ENCODE measurements at regions not wholly inside any gene's neighbourhood (a gene's known extent, or its start where the extent isn't known, plus 50 kb on each side); places are given as distances from the start of the nearest gene placed in this dataset.
A peak's percentile ranks its signal among the peaks of the same experiment; 100 is the strongest.

DNA sequence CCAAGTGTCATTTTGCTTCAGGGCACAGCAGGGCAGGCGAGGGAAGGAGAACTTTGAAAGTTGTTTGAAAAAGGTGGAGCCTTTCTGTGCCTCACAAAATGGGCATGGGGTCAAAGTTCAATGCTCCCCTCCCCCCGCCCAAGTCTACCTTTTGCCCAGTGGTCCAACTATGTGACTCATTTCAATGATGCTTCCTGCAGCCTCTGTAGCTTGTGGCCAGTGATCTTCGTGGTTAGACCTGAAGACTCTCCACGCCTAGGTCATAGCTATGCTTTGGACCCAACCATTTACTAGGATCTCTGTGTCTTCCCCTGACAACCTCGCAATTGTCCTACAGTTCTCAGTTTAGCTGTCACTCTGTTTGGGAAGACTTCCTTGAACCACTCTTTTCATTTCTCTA, 280.3 kb upstream of the GJB5 start:
- no peak overlapping the region for H3K4me3 ChIP-seq (ENCODE audit: low read depth, low read length)
- H3K4me1 ChIP-seq, result no peaks in the 10 kb centered on the region
- no peaks in the 10 kb centered on the region for H3K27me3 ChIP-seq
- TF ChIP-seq, protein P1, sequence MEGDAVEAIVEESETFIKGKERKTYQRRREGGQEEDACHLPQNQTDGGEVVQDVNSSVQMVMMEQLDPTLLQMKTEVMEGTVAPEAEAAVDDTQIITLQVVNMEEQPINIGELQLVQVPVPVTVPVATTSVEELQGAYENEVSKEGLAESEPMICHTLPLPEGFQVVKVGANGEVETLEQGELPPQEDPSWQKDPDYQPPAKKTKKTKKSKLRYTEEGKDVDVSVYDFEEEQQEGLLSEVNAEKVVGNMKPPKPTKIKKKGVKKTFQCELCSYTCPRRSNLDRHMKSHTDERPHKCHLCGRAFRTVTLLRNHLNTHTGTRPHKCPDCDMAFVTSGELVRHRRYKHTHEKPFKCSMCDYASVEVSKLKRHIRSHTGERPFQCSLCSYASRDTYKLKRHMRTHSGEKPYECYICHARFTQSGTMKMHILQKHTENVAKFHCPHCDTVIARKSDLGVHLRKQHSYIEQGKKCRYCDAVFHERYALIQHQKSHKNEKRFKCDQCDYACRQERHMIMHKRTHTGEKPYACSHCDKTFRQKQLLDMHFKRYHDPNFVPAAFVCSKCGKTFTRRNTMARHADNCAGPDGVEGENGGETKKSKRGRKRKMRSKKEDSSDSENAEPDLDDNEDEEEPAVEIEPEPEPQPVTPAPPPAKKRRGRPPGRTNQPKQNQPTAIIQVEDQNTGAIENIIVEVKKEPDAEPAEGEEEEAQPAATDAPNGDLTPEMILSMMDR (IDR thresholded peaks at IDR 0.05; ENCODE audit: low read depth, low read length), result no peak
- H3K9me3 ChIP-seq, result no peaks in the 10 kb centered on the region
- no peaks in the 10 kb centered on the region for H3K36me3 ChIP-seq
- DNase-seq, result no peak

DNA sequence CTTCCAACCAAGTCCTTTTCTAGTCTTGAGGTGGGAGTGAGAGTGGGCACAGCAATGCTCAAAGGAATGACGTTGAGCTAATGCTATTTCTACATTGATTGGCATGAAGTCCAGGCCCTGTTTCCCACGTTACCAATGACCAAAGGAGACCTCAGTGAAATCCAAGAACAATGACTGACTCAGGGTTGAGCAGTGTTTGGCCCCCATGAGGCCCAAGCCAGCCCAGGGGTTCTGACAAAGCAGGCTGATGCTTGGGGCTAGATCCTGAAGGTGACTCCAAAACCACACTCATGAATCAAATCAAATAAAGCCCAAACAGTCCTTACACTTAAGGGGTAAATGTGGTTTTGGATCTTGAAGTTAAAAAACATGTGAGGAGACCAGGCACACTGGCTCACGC, 278.5 kb upstream of the GJB5 start:
- no peaks in the 10 kb centered on the region for H3K27me3 ChIP-seq
- no peaks in the 10 kb centered on the region for H3K4me1 ChIP-seq
- H3K4me3 ChIP-seq (ENCODE audit: low read depth, low read length), result no peak overlapping the region
- no peaks in the 10 kb centered on the region for H3K36me3 ChIP-seq
- no peak for DNase-seq
- no peaks in the 10 kb centered on the region for H3K9me3 ChIP-seq
- TF ChIP-seq, protein P1 (IDR thresholded peaks at IDR 0.05; ENCODE audit: low read depth, low read length), result no peak

DNA sequence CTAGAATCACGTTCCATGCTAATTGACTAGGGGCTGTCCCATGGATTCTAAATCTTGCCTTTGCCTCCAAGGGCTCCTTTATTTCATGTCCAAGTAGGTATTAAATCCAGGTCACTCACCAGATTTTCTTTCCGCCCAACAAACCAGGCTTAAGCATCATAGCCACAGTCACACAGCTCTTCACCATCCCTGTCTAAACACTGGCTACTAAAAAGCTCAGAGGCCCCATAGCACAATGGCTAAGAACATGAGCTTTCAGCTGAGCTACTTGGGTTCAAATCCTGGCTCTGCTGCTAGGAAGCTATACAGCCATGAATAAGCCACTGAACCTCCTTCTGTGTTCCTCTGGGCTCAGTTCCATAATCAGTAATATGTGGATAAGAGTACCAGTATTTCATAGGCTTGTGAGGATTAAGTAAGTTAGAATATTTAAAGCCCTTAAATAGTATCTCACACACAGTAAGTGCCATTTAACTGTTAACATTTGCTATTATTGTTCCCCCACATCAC, 277.2 kb upstream of the GJB5 start:
- Histone ChIP-seq H3K27me3 (no peaks in the 10 kb centered on the region), H3K4me1 (no peaks in the 10 kb centered on the region), H3K36me3 (no peaks in the 10 kb centered on the region), H3K4me3 (ENCODE audit: low read depth, low read length) (no peak overlapping the region), H3K9me3 (no peaks in the 10 kb centered on the region)
- TF ChIP-seq, protein P1 (IDR thresholded peaks at IDR 0.05; ENCODE audit: low read depth, low read length), result no peak
- DNase-seq, result no peak

DNA sequence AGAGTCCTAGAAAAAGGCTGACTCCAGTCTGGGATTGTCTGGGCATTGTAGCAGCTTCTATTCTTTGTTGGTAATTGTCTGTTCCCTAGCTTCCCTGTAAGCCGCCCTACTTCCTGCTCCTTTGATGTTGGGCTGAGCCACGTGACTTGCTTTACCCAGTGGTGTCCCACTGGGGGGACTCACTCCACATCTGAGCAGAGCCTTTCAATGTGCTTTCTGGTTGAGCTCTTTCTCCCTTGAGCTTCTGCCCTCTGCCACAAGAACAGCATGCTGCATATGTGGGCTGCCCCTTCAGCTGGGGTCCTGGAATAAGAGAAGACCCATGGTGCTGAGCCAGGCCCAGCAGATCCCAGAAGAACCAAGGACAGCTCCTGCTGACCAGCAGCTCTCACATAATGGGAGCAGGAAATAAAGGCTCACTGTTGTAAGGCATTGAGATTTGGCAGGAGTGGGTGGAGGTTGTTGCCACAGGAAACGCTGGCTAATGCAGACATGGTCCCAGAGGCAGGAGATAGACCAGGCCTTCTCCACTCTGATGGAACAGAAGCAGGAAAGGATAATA, 276.3 kb upstream of the GJB5 start:
- no peak for DNase-seq
- TF ChIP-seq, protein P1 (IDR thresholded peaks at IDR 0.05; ENCODE audit: low read depth, low read length), result no peak
- H3K4me1 ChIP-seq, result no peaks in the 10 kb centered on the region
- H3K4me3 ChIP-seq (ENCODE audit: low read depth, low read length), result no peak overlapping the region
- no peaks in the 10 kb centered on the region for H3K36me3 ChIP-seq
- no peaks in the 10 kb centered on the region for H3K9me3 ChIP-seq
- H3K27me3 ChIP-seq, result no peaks in the 10 kb centered on the region

DNA sequence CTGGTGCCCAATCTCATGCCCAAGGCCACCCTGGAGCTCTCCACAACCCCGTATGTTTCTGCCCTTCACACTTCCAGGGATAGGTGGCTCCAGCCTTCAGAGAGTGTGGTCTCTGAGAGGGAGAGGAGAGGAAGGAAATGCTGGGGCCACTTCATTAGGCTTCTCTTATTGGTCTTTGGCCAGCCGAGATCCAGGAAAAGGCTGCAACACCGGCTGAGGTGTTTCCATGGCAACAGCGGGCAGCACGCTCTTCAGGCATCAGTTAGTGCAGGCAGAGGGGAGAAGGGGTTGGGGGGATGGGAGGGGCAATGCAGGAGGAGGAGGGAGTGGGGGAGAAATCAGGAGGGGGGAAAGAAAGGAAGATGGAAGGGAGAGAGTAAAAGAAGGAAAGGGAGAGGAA, 275.1 kb upstream of the GJB5 start:
- Histone ChIP-seq H3K36me3 (no peaks in the 10 kb centered on the region), H3K4me1 (no peaks in the 10 kb centered on the region), H3K9me3 (no peaks in the 10 kb centered on the region), H3K4me3 (ENCODE audit: low read depth, low read length) (no peak overlapping the region), H3K27me3 (no peaks in the 10 kb centered on the region)
- TF ChIP-seq, protein P1 (IDR thresholded peaks at IDR 0.05; ENCODE audit: low read depth, low read length), result no peak
- peak; percentile 5 for DNase-seq

DNA sequence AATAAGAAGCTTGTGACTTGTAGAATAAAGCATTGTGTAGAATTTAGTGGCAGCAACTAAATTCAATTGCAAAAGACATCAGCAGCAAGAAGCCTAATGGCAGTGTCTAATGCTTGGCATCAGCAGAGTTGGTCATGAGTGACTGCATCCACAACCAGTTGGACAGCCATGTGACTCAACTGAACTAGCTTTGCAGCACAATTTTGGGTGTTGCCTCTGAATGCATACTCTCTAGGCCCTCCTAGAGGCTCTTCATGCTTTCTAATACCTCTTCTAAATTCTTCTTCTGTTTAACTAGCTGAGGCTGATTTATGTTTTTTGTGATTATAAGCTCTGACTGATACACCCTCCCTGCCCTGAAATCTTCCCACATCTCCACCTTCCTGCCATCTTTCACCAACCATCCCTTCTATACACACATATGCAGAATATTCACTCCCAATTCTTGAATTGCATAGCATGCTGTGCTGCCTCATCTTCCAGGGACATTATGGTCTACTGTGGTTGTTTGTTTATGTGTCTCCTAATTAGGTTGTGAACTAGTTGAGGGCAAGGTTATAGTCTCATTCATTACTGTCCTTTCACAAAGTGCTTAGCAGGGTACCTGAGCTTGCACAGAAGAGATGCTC, 266.7 kb upstream of the GJB5 start:
- TF ChIP-seq, protein P1 (IDR thresholded peaks at IDR 0.05; ENCODE audit: low read depth, low read length), result no peak
- Histone ChIP-seq H3K4me1 (no peaks in the 10 kb centered on the region), H3K27me3 (no peaks in the 10 kb centered on the region), H3K4me3 (ENCODE audit: low read depth, low read length) (no peak overlapping the region), H3K9me3 (no peaks in the 10 kb centered on the region), H3K36me3 (no peaks in the 10 kb centered on the region)
- no peak for DNase-seq

Measured in BE2C (cell line).